Psoas muscle (tissue), 7 donors: ENCODE measurements at regions not wholly inside any gene's neighbourhood (a gene's known extent, or its start where the extent isn't known, plus 50 kb on each side); places are given as distances from the start of the nearest gene placed in this dataset.

ENCODE experiments used
- ATAC-seq, 4 donors: fragments of 200-7000 bp; cut with Tn5 transposase; one replicate each; pipeline ENCODE4 v1.9.1; 2020; ENCODE audit warnings: moderate library complexity in 3 of 4, mild to moderate bottlenecking in 2 of 4
- DNase-seq, 2 donors: peaks; one replicate each; pipeline ENCODE4 v3.0.0-alpha.2; 2020
- H3K27ac ChIP-seq: fragments of 200-600 bp; one replicate; pipeline ENCODE4 v1.8.0; 2022
- H3K27me3 ChIP-seq, 3 donors: fragments of 200-600 bp in 1 of 3; one replicate each; pipeline versions ENCODE4 v1.6.1 to v1.8.0; 2013 to 2022; ENCODE audit warnings: low read length in 2 of 3, mild to moderate bottlenecking in 2 of 3, moderate library complexity in 1 of 3; ENCODE audit not compliant: insufficient read depth in 3 of 3
- H3K36me3 ChIP-seq, 2 donors: fragments of 200-600 bp in 1 of 2; one replicate each; pipeline versions ENCODE4 v1.6.1 to v1.8.0; 2013 to 2022; ENCODE audit warnings: low read depth in 1 of 2, mild to moderate bottlenecking in 1 of 2, moderate library complexity in 1 of 2; ENCODE audit not compliant: insufficient read depth in 1 of 2
- H3K4me1 ChIP-seq: fragments of 200-600 bp; one replicate; pipeline ENCODE4 v1.8.0; 2022
- H3K4me3 ChIP-seq: fragments of 200-600 bp; one replicate; pipeline ENCODE4 v1.8.0; 2022; ENCODE audit warnings: mild to moderate bottlenecking
- H3K9me3 ChIP-seq: fragments of 200-600 bp; one replicate; pipeline ENCODE4 v1.8.0; 2022
- WGBS, 3 donors: extraction: QIAGEN DNeasy Blood & Tissue Kit; methylation state at CpG; one replicate each; pipeline versions ENCODE4 v1.1.6 to v1.1.7; 2013; 5-methylcytosine and 5-hydroxymethylcytosine counted together
- intact Hi-C, 2 donors: fragments of 100-400 bp; cut with DNase I; formaldehyde crosslinking; loops; one replicate each; pipeline versions ENCODE4 v1.11.0 to v1.14.2; 2022
- TF ChIP-seq, protein P1 (sequence below): fragments of 200-600 bp; IDR thresholded peaks from one replicate; pipeline ENCODE4 v1.8.0; 2022; ENCODE audit warnings: antibody characterized with exemption
- donor health status: healthy with polysubstance abuse.
- donor health status: DM: no; HTN: no; CAD: no; lungs with moderate emphysema.
- donor health status: Bipolar disorder and iron deficiency.
- donor health status: healthy.
- donor health status: DM: yes; HTN: yes; CAD: no.
- donor health status: DM: no; HTN: no; CAD: no.
- donor health status: DM: yes; HTN: yes; CAD: no.

DNA sequence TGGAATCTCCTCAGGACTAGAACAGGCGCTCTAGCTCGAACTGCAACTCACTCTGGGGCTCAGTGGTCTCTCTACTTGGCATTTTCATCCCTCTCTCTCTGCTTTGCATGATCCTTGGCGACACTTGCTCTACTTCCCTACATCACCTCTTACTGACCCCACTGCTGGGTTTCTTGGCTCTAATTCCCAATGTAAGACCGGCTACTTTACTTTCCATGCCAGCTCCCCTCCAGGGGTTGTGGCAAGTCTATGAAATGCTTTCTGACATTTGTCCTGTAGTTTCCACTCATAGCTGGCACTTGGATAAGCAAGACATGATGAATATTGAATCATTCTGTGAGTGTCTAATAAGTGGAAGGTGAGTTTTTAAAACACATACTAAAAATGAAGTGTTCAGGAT lies 292.3 kb downstream of the USP25 start:
- no peak for ATAC-seq
- Histone ChIP-seq H3K4me1 (no peaks in the 10 kb centered on the region), H3K27ac (no peak overlapping the region), H3K4me3 (no peak overlapping the region), H3K36me3 (no peaks in the 10 kb centered on the region), H3K27me3 (no peaks in the 10 kb centered on the region), H3K9me3 (no peaks in the 10 kb centered on the region)
- DNase-seq: no peak
- 76 to 85% (median 84%) methylated on average over 4 of the region's 4 CpGs for WGBS, 3 donors
- TF ChIP-seq, protein P1, sequence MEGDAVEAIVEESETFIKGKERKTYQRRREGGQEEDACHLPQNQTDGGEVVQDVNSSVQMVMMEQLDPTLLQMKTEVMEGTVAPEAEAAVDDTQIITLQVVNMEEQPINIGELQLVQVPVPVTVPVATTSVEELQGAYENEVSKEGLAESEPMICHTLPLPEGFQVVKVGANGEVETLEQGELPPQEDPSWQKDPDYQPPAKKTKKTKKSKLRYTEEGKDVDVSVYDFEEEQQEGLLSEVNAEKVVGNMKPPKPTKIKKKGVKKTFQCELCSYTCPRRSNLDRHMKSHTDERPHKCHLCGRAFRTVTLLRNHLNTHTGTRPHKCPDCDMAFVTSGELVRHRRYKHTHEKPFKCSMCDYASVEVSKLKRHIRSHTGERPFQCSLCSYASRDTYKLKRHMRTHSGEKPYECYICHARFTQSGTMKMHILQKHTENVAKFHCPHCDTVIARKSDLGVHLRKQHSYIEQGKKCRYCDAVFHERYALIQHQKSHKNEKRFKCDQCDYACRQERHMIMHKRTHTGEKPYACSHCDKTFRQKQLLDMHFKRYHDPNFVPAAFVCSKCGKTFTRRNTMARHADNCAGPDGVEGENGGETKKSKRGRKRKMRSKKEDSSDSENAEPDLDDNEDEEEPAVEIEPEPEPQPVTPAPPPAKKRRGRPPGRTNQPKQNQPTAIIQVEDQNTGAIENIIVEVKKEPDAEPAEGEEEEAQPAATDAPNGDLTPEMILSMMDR: no peak
- intact Hi-C loops: no loop called here

DNA sequence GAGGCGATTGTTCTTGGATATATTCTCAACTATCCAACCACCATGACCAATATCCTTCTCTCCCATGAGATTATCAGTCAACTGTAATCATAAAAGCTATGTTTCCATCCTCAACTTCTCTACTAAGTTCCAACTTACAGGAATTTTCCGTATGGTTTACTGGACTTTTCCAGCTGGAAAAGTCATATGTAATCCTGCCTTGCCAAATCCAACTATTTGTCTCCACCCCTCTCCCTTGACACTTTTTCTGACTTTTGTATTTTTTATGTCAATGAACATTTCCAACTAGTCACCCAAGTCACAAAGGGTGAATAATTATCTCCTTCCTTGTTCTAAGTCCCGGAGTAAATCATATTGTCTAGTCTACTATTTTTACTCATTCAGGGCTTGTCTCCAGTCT lies 293.1 kb downstream of the USP25 start:
- no peaks in the 10 kb centered on the region for H3K36me3 ChIP-seq
- intact Hi-C loops: no loop called here
- WGBS, 3 donors: 57 to 61% (median 60%) methylated on average over 3 of the region's 3 CpGs
- H3K9me3 ChIP-seq: no peaks in the 10 kb centered on the region
- TF ChIP-seq, protein P1: no peak
- DNase-seq: no peak
- no peak overlapping the region for H3K27ac ChIP-seq
- no peak overlapping the region for H3K4me3 ChIP-seq
- ATAC-seq: no peak
- H3K4me1 ChIP-seq: no peaks in the 10 kb centered on the region
- H3K27me3 ChIP-seq: no peaks in the 10 kb centered on the region

DNA sequence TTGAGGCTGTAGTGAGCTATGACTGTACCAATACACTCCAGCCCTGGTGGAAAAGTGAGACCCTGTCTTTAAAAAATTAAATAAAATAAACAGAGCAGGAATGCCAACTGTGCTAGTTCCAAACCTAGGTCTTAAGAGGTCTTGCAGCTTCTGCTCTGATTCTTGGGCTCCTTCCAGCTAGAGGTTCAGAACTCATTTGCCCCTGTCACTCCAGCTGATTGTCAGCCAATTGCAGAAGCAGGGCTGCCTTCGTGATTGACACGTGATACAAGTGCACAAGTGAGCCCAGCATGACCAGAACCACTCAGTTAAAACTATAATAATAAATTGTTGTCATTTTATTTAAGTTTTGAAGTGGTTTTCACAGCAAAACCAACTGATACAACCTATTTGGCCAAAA lies 298.4 kb downstream of the USP25 start:
- H3K27me3 ChIP-seq: no peaks in the 10 kb centered on the region
- H3K4me1 ChIP-seq: no peaks in the 10 kb centered on the region
- H3K9me3 ChIP-seq: no peaks in the 10 kb centered on the region
- DNase-seq: no peak
- WGBS, 3 donors: 35 to 49% (median 46%) methylated on average over 2 of the region's 2 CpGs
- no peak overlapping the region for H3K27ac ChIP-seq
- intact Hi-C loops: no loop called here
- no peaks in the 10 kb centered on the region for H3K36me3 ChIP-seq
- ATAC-seq: no peak
- H3K4me3 ChIP-seq: no peak overlapping the region
- TF ChIP-seq, protein P1: no peak

DNA sequence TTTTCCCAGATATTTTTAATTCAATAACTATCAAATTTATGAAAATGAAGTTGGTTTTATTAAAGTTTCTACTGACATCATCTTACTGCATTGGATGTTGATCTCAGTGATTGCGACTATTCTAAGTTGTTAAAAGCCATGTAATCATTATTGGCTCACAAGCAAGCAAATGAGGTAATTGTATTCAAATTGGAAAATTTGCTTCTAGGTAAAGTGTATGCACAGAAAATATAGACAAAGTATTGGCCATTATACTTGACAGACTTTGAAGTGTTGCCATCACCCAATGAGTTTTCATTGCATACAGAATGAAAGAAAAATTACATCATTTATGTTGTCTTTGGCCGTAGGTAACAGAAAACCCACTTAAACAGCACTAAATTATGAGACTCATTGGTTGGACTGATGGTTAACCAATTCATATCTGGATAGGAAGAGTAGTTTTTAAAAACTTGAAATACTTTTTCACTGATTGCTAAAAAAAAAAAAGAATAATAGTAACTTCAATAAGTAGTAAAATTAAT lies 299.2 kb downstream of the USP25 start:
- Histone ChIP-seq H3K9me3 (no peaks in the 10 kb centered on the region), H3K4me3 (no peak overlapping the region), H3K4me1 (no peaks in the 10 kb centered on the region), H3K27me3 (no peaks in the 10 kb centered on the region), H3K36me3 (no peaks in the 10 kb centered on the region), H3K27ac (no peak overlapping the region)
- 43 to 64% (median 51%) methylated on average over 2 of the region's 2 CpGs for WGBS, 3 donors
- ATAC-seq (no peak), DNase-seq (no peak)
- intact Hi-C loops: no loop called here
- TF ChIP-seq, protein P1: no peak

DNA sequence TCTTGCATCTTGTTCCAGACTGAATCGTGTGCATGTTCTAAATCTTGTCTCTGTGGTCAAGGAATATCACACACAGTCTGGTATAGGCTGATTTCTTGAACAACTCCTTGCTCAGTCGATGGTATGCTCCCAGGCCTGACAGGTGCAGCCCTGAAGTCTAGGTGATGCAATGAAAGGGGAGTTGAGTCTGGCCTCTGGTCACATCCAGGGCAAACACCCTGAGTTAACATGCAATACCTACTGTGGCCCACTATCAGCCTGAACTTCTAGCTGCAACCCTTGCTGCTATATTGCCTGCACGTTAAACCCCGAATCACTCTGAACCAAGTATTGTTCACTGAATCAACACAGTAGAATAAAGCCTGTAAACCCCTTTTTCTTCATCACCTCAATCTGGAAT lies 303.4 kb downstream of the USP25 start:
- whole genome bisulfite sequencing, 3 donors: 90 to 93% (median 91%) methylated on average over 4 of the region's 4 CpGs

More for the DNA sequence above, 303.4 kb downstream of the USP25 start:
- H3K4me1 ChIP-seq: no peaks in the 10 kb centered on the region
- DNase-seq (no peak), ATAC-seq (no peak)
- H3K9me3 ChIP-seq: no peaks in the 10 kb centered on the region
- H3K4me3 ChIP-seq: no peak overlapping the region
- no peak overlapping the region for H3K27ac ChIP-seq
- intact Hi-C loops: no loop called here
- H3K27me3 ChIP-seq: no peaks in the 10 kb centered on the region
- TF ChIP-seq, protein P1: no peak
- no peaks in the 10 kb centered on the region for H3K36me3 ChIP-seq
